ENCODE measurements at regions not wholly inside any gene's neighbourhood (a gene's known extent, or its start where the extent isn't known, plus 50 kb on each side); places are given as distances from the start of the nearest gene placed in this dataset.

- Histone ChIP-seq H3K9ac (ENCODE audit: low read length) (no peak overlapping the region), H4K20me1 (ENCODE audit: insufficient read depth, low read length) (no peaks in the 10 kb centered on the region), H3K27ac (ENCODE audit: low read length) (no peak overlapping the region), H3K9me2 (replicated peaks; ENCODE audit: insufficient read depth, low read length) (no peaks in the 10 kb centered on the region), H3K4me1 (ENCODE audit: low read length) (no peaks in the 10 kb centered on the region), H3K36me3 (replicated peaks; ENCODE audit: insufficient read depth, low read length) (no peaks in the 10 kb centered on the region), H3K4me2 (ENCODE audit: low read depth, low read length) (no peak overlapping the region), H2AFZ (ENCODE audit: low read length) (no peak overlapping the region), H3K27me3 (replicated peaks; ENCODE audit: insufficient read depth, low read length) (peaks cover 23% of the 10 kb centered on the region), H3F3A (ENCODE audit: insufficient read depth, low read length) (no peaks in the 10 kb centered on the region), H3K9me3 (replicated peaks; ENCODE audit: insufficient read depth, low read length) (no peaks in the 10 kb centered on the region), H3K79me2 (ENCODE audit: low read length) (no peaks in the 10 kb centered on the region), H3K4me3 (ENCODE audit: low read length) (no peak overlapping the region)
- no peak for DNase-seq
- TF ChIP-seq CTCF (IDR thresholded peaks at IDR 0.05; ENCODE audit: low read length) (peak; percentile 13; the same call in 1 of the 2 replicates), EZH2 (optimal IDR thresholded peaks at IDR 0.05; ENCODE audit: low read depth, low read length) (no peak)
Measured at GRCh38 chr20:50456452-50457324, 53.5 kb upstream of the PTPN1 start.

DNA sequence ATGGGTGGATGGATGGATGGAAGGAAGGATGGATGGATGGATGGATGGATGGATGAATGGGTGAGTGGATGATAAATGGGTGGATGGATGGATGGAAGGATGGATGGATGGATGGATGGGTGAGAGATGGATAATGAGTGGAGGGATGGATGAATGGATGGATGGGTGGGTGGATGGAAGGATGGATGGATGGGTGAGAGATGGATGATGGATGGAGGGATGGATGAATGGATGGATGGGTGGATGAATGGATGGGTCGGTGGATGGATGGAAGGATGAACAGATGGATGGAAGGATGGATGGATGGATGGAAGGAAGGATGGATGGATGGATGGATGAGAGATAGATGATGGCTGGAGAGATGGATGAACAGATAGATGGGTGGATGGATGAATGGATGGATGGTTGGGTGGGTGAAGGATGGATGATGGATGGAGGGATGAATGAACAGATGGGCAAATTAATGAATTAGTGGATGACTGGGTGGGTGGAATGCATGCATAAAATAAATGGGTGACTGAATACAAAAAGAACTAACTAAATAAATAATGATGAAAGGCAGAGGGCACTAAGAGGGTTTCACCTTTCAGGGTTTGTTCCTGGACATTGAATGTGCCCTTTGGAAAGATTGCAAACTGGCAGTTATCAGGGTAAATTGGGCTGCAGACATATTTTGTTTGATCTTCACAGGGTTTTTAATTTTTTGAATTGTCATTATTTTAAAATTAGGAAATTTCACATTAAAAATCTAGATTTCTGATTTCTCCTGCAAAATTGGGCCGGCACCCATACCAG lies 50.9 kb upstream of the PTPN1 start:
- Histone ChIP-seq H3K9me2 (replicated peaks; ENCODE audit: insufficient read depth, low read length) (no peaks in the 10 kb centered on the region), H3K27ac (ENCODE audit: low read length) (no peak overlapping the region), H4K20me1 (ENCODE audit: insufficient read depth, low read length) (no peaks in the 10 kb centered on the region)

DNA sequence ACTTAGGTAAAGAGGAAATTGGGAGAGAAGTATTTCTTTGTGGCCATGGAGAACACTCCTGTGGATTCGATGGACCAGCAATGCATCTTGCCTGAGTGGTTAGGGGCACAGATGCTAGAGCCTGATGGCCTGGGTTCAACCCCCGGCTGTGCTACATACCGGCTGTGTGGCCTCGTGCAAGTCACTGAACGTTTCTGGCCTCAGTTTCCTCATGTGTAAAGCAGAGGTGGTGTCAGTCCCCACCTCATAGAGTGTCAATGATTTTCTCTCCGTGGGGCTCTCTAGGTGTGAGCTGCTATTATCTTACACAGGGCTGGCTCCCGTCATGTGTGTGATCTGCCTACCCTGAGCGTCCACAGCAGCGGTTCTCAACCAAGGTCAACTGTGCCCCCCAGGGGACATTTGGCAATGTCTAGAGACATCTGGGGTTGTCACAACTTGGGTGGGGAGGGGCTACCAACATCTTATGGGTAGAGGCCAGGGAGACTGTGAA lies 50.0 kb upstream of the PTPN1 start:
- Histone ChIP-seq H3K36me3 (replicated peaks; ENCODE audit: insufficient read depth, low read length) (no peaks in the 10 kb centered on the region), H4K20me1 (ENCODE audit: insufficient read depth, low read length) (no peaks in the 10 kb centered on the region), H3K27me3 (replicated peaks; ENCODE audit: insufficient read depth, low read length) (peaks cover 11% of the 10 kb centered on the region; the same call in 1 of the 2 replicates), H3K4me2 (ENCODE audit: low read depth, low read length) (no peak overlapping the region), H3F3A (ENCODE audit: insufficient read depth, low read length) (no peaks in the 10 kb centered on the region), H3K27ac (ENCODE audit: low read length) (no peak overlapping the region), H3K9me3 (replicated peaks; ENCODE audit: insufficient read depth, low read length) (no peaks in the 10 kb centered on the region), H3K9me2 (replicated peaks; ENCODE audit: insufficient read depth, low read length) (no peaks in the 10 kb centered on the region), H3K79me2 (ENCODE audit: low read length) (no peaks in the 10 kb centered on the region), H3K4me1 (ENCODE audit: low read length) (no peaks in the 10 kb centered on the region), H2AFZ (ENCODE audit: low read length) (no peak overlapping the region), H3K9ac (ENCODE audit: low read length) (no peak overlapping the region), H3K4me3 (ENCODE audit: low read length) (no peak overlapping the region)
- no peak for DNase-seq
- TF ChIP-seq EZH2 (optimal IDR thresholded peaks at IDR 0.05; ENCODE audit: low read depth, low read length) (no peak), CTCF (IDR thresholded peaks at IDR 0.05; ENCODE audit: low read length) (no peak), EZH2phosphoT487 (IDR thresholded peaks at IDR 0.05; ENCODE audit: low read length) (no peak)

More for the DNA sequence above, 50.9 kb upstream of the PTPN1 start:
- H3F3A ChIP-seq (ENCODE audit: insufficient read depth, low read length), result no peaks in the 10 kb centered on the region
- TF ChIP-seq CTCF (IDR thresholded peaks at IDR 0.05; ENCODE audit: low read length) (no peak), EZH2 (optimal IDR thresholded peaks at IDR 0.05; ENCODE audit: low read depth, low read length) (no peak), EZH2phosphoT487 (IDR thresholded peaks at IDR 0.05; ENCODE audit: low read length) (no peak)
- H3K36me3 ChIP-seq (replicated peaks; ENCODE audit: insufficient read depth, low read length), result no peaks in the 10 kb centered on the region
- no peak overlapping the region for H3K4me2 ChIP-seq (ENCODE audit: low read depth, low read length)
- H3K9ac ChIP-seq (ENCODE audit: low read length), result no peak overlapping the region
- no peaks in the 10 kb centered on the region for H3K9me3 ChIP-seq (replicated peaks; ENCODE audit: insufficient read depth, low read length)
- H2AFZ ChIP-seq (ENCODE audit: low read length), result no peak overlapping the region
- peaks cover 11% of the 10 kb centered on the region; the same call in 1 of the 2 replicates for H3K27me3 ChIP-seq (replicated peaks; ENCODE audit: insufficient read depth, low read length)
- no peaks in the 10 kb centered on the region for H3K79me2 ChIP-seq (ENCODE audit: low read length)
- no peak for DNase-seq
- no peak overlapping the region for H3K4me3 ChIP-seq (ENCODE audit: low read length)
- H3K4me1 ChIP-seq (ENCODE audit: low read length), result no peaks in the 10 kb centered on the region
